H1 (cell line): ENCODE measurements at regions not wholly inside any gene's neighbourhood (a gene's known extent, or its start where the extent isn't known, plus 50 kb on each side); places are given as distances from the start of the nearest gene placed in this dataset.

ENCODE experiments used
- CTCF ChIA-PET: fragments of 300-600 bp; sonication (Branson Sonifier 250); formaldehyde crosslinking; loops from one replicate; lab custom pipeline; 2021; ENCODE audit not compliant: partially characterized antibody; lab: Charles Lee
- POLR2A ChIA-PET: fragments of 300-600 bp; sonication (Branson Sonifier 250); formaldehyde crosslinking; loops from one replicate; lab custom pipeline; 2021; ENCODE audit warnings: inconsistent platforms; ENCODE audit not compliant: partially characterized antibody; lab: Charles Lee
- DNase-seq, 2 experiments: peaks; one replicate each; pipeline versions ENCODE4 v3.0.0 to v3.0.0-alpha.2; 2010 to 2022; ENCODE audit warnings: low spot score in 2 of 2, low read depth in 1 of 2, mixed read lengths in 1 of 2
- FAIRE-seq: peaks from 2 replicates; lab custom pipeline; 2011; peaks lifted over from hg19 to GRCh38; lab: Jason Lieb, UNC
- H2AFZ ChIP-seq: 2 replicates; pipeline ENCODE4 v1.8.1; 2012; ENCODE audit warnings: low read length, inconsistent platforms
- H2AK5ac ChIP-seq: 2 replicates; pipeline ENCODE4 v1.6.1; 2013; ENCODE audit warnings: low read depth, low read length
- H2BK120ac ChIP-seq: replicated peaks from 2 replicates; pipeline ENCODE3; 2013; ENCODE audit warnings: low read depth, low read length, inconsistent platforms
- H2BK12ac ChIP-seq: 2 replicates; pipeline ENCODE4 v1.6.1; 2013; ENCODE audit warnings: low read depth, low read length
- H2BK15ac ChIP-seq: 2 replicates; pipeline ENCODE4 v1.6.1; 2013; ENCODE audit warnings: low read length
- H2BK20ac ChIP-seq: 2 replicates; pipeline ENCODE4 v1.6.1; 2013; ENCODE audit warnings: low read length
- H2BK5ac ChIP-seq: 2 replicates; pipeline ENCODE4 v1.6.1; 2013; ENCODE audit warnings: low read depth, low read length
- H3K14ac ChIP-seq: 2 replicates; pipeline ENCODE4 v1.6.1; 2013; ENCODE audit warnings: inconsistent platforms; ENCODE audit not compliant: insufficient read length
- H3K18ac ChIP-seq: 2 replicates; pipeline ENCODE4 v1.6.1; 2013; ENCODE audit warnings: low read length; ENCODE audit errors: extremely low read depth
- H3K23ac ChIP-seq: 2 replicates; pipeline ENCODE4 v1.6.1; 2013; ENCODE audit warnings: inconsistent platforms; ENCODE audit not compliant: insufficient read length
- H3K23me2 ChIP-seq: 2 replicates; pipeline ENCODE4 v1.6.1; 2013; ENCODE audit warnings: low read depth, low read length
- H3K27ac ChIP-seq: 2 replicates; pipeline ENCODE4 v1.6.1; 2011; ENCODE audit warnings: low read depth, low read length, inconsistent platforms
- H3K27me3 ChIP-seq, 4 experiments: replicated peaks in 1 of 4; 1 replicate in 1 of 4; 2 replicates in 3 of 4; pipeline versions ENCODE4 v1.6.1 to v1.8.1; 2011 to 2013; ENCODE audit warnings: low read length in 3 of 4, mild to moderate bottlenecking in 3 of 4, inconsistent platforms in 2 of 4, mixed read lengths in 2 of 4, moderate library complexity in 1 of 4; ENCODE audit not compliant: control insufficient read depth in 3 of 4, insufficient read depth in 3 of 4; ENCODE audit errors: extremely low read depth in 1 of 4
- H3K36me3 ChIP-seq, 4 experiments: 2 replicates each; pipeline versions ENCODE4 v1.6.1 to v1.8.1; 2011 to 2013; ENCODE audit warnings: mild to moderate bottlenecking in 4 of 4, low read length in 3 of 4, moderate library complexity in 2 of 4, control low read depth in 1 of 4, inconsistent platforms in 1 of 4; ENCODE audit not compliant: insufficient read depth in 4 of 4, control insufficient read depth in 2 of 4
- H3K4ac ChIP-seq: replicated peaks from 2 replicates; pipeline ENCODE3; 2013; ENCODE audit warnings: low read length, low read depth, mixed read lengths, inconsistent platforms; ENCODE audit not compliant: insufficient read length
- H3K4me1 ChIP-seq, 4 experiments: replicated peaks in 1 of 4; 1 replicate in 1 of 4; 2 replicates in 3 of 4; pipeline versions ENCODE4 v1.6.1 to v1.8.1; 2011 to 2013; ENCODE audit warnings: low read length in 3 of 4, inconsistent platforms in 2 of 4, mixed read lengths in 1 of 4; ENCODE audit not compliant: insufficient read depth in 4 of 4, control insufficient read depth in 3 of 4
- H3K4me2 ChIP-seq, 2 experiments: 2 replicates each; pipeline versions ENCODE4 v1.6.1 to v1.8.1; 2011 to 2013; ENCODE audit warnings: low read depth in 2 of 2, low read length in 2 of 2, control low read depth in 1 of 2, inconsistent platforms in 1 of 2, mild to moderate bottlenecking in 1 of 2; ENCODE audit not compliant: insufficient read depth in 1 of 2
- H3K4me3 ChIP-seq, 4 experiments: fragments of 200-600, 300-600 bp in 1 of 4; sonication (generic), shearing (Covaris generic), sonication (Bioruptor Twin) in 1 of 4; 2 replicates each; pipeline versions ENCODE4 v1.5.1 to v1.8.1; 2011 to 2016; ENCODE audit warnings: low read length in 4 of 4, low read depth in 3 of 4, control low read depth in 2 of 4, inconsistent platforms in 2 of 4, mild to moderate bottlenecking in 2 of 4, mixed read lengths in 1 of 4, moderate library complexity in 1 of 4; ENCODE audit not compliant: insufficient read depth in 2 of 4; ENCODE audit errors: extremely low read depth in 1 of 4
- H3K56ac ChIP-seq: replicated peaks from 2 replicates; pipeline ENCODE3; 2013; ENCODE audit warnings: low read depth, mild to moderate bottlenecking, mixed read lengths, low read length, inconsistent platforms; ENCODE audit not compliant: insufficient read length
- H3K79me1 ChIP-seq: 2 replicates; pipeline ENCODE4 v1.6.1; 2013; ENCODE audit warnings: low read depth, low read length, control low read depth
- H3K79me2 ChIP-seq, 2 experiments: 2 replicates each; pipeline versions ENCODE4 v1.6.1 to v1.8.1; 2012 to 2013; ENCODE audit warnings: low read length in 2 of 2, mild to moderate bottlenecking in 2 of 2, inconsistent platforms in 1 of 2; ENCODE audit not compliant: insufficient read depth in 2 of 2, control insufficient read depth in 1 of 2
- H3K9ac ChIP-seq, 4 experiments: replicated peaks in 1 of 4; 1 replicate in 1 of 4; 2 replicates in 3 of 4; pipeline versions ENCODE4 v1.6.1 to v1.8.1; 2011 to 2013; ENCODE audit warnings: low read depth in 3 of 4, low read length in 3 of 4, control low read depth in 2 of 4, mild to moderate bottlenecking in 2 of 4, moderate library complexity in 2 of 4, inconsistent platforms in 1 of 4; ENCODE audit errors: extremely low read depth in 1 of 4
- H3K9me3 ChIP-seq, 2 experiments: 2 replicates each; pipeline versions ENCODE4 v1.6.1 to v1.8.1; 2012 to 2013; ENCODE audit warnings: mild to moderate bottlenecking in 2 of 2, moderate library complexity in 2 of 2, control low read depth in 1 of 2, inconsistent platforms in 1 of 2, low read depth in 1 of 2, low read length in 1 of 2, mixed read lengths in 1 of 2; ENCODE audit not compliant: insufficient read depth in 2 of 2
- H4K20me1 ChIP-seq, 2 experiments: replicated peaks in 1 of 2; 2 replicates each; pipeline versions ENCODE3 to v1.8.1; 2011 to 2013; ENCODE audit warnings: inconsistent platforms in 2 of 2, low read length in 2 of 2, mild to moderate bottlenecking in 1 of 2; ENCODE audit not compliant: insufficient read depth in 2 of 2, control insufficient read depth in 1 of 2
- H4K5ac ChIP-seq: 2 replicates; pipeline ENCODE4 v1.6.1; 2013; ENCODE audit warnings: low read length, low read depth, mixed read lengths, inconsistent platforms; ENCODE audit not compliant: insufficient read length
- H4K8ac ChIP-seq: 2 replicates; pipeline ENCODE4 v1.8.0; 2013; ENCODE audit warnings: mild to moderate bottlenecking, moderate library complexity, low read length, inconsistent platforms; ENCODE audit not compliant: insufficient read depth; ENCODE audit errors: extremely low read depth
- H4K91ac ChIP-seq: replicated peaks from 2 replicates; pipeline ENCODE3; 2013; ENCODE audit warnings: low read length, mixed read lengths, inconsistent platforms; ENCODE audit not compliant: insufficient read length
- CTBP2 ChIP-seq: IDR thresholded peaks from 2 replicates; pipeline ENCODE4 v1.7.0; 2011; ENCODE audit warnings: borderline replicate concordance, mild to moderate bottlenecking, moderate library complexity, mixed read lengths, low read length; ENCODE audit not compliant: insufficient read depth, insufficient read length
- GABPA ChIP-seq: IDR thresholded peaks from 2 replicates; pipeline ENCODE4 v1.6.1; 2011; ENCODE audit warnings: mild to moderate bottlenecking, low read length, moderate library complexity, borderline replicate concordance; ENCODE audit not compliant: insufficient read depth
- NRF1 ChIP-seq: IDR thresholded peaks from 2 replicates; pipeline ENCODE4 v1.6.1; 2011; ENCODE audit warnings: mild to moderate bottlenecking, low read depth, low read length, improper control_type of control experiment
- PHF8 ChIP-seq: fragments of 200-600 bp; sonication (generic); conservative IDR thresholded peaks from 2 replicates; pipeline ENCODE4 v1.7.1; 2012; ENCODE audit warnings: low read depth, mild to moderate bottlenecking, inconsistent platforms, low read length, moderate library complexity
- POU5F1 ChIP-seq: IDR thresholded peaks from 2 replicates; pipeline ENCODE4 v1.6.1; 2011; ENCODE audit warnings: low read depth, mild to moderate bottlenecking, low read length, moderate library complexity
- RAD21 ChIP-seq, 2 experiments: IDR thresholded peaks in 1 of 2; conservative IDR thresholded peaks in 1 of 2; 2 replicates each; pipeline ENCODE4 v1.6.1; 2011; ENCODE audit warnings: low read depth in 2 of 2, low read length in 2 of 2, improper control_type of control experiment in 1 of 2, inconsistent platforms in 1 of 2, mild to moderate bottlenecking in 1 of 2, moderate library complexity in 1 of 2
- SIX5 ChIP-seq: IDR thresholded peaks from 2 replicates; pipeline ENCODE4 v1.6.1; 2011; ENCODE audit warnings: mild to moderate bottlenecking, low read depth, low read length
- SP4 ChIP-seq: IDR thresholded peaks from 2 replicates; pipeline ENCODE4 v1.6.1; 2012; ENCODE audit warnings: low read length, inconsistent platforms
- SUZ12 ChIP-seq: fragments of 200-600 bp; sonication (generic); IDR thresholded peaks from 2 replicates; pipeline ENCODE4 v1.6.1; 2012; ENCODE audit warnings: mild to moderate bottlenecking, inconsistent platforms, low read length, moderate library complexity, mixed read lengths
- TBP ChIP-seq: IDR thresholded peaks from 2 replicates; pipeline ENCODE4 v1.6.1; 2011; ENCODE audit warnings: low read depth, low read length, improper control_type of control experiment
- USF2 ChIP-seq: IDR thresholded peaks from 2 replicates; pipeline ENCODE4 v1.6.1; 2011; ENCODE audit warnings: low read length, improper control_type of control experiment
- WGBS, 2 experiments: shearing (Covaris generic) in 1 of 2; methylation state at CpG; one replicate each; pipeline versions ENCODE4 v1.1.6 to v1.1.7; 2013 to 2015; ENCODE audit warnings: low lambda C conversion rate in 2 of 2, mixed read lengths in 2 of 2, inconsistent platforms in 1 of 2, low coverage in 1 of 2, missing lambda C conversion rate in 1 of 2; ENCODE audit not compliant: insufficient replicate concordance in 2 of 2, insufficient coverage in 1 of 2, insufficient read length in 1 of 2; ENCODE audit errors: extremely low coverage in 1 of 2, missing lambda C conversion rate in 1 of 2; 5-methylcytosine and 5-hydroxymethylcytosine counted together

DNA sequence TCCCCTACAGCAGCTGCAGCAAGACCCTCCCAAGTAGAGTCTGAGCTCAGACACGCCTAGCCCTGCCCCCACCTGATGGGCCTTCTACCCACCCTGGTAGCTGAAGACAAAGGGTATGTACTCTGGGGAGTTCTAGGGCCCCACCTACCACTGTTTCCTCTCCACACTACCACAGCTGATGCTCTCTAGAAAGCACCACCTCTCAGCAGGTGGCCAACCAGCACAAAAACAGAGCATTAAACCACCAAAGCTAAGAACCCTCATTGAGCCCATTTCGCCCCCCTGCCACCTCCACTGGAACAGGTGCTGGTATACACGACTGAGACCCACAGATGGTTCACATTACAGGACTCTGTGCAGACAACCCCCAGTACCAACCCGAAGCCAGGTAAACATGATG, 258.9 kb downstream of the SETD4 start:
- H3K14ac ChIP-seq, result no peak overlapping the region
- H3K4ac ChIP-seq, result no peak overlapping the region
- FAIRE-seq (no peak), DNase-seq (no peak)
- H3K9ac ChIP-seq, result no peak overlapping the region
- no peak overlapping the region for H2AFZ ChIP-seq
- POLR2A ChIA-PET, result no interaction called here
- no peaks in the 10 kb centered on the region for H3K27me3 ChIP-seq
- H2BK5ac ChIP-seq, result no peak overlapping the region
- no peak overlapping the region for H3K18ac ChIP-seq
- no peaks in the 10 kb centered on the region for H3K36me3 ChIP-seq
- CTCF ChIA-PET, result interaction anchor here (0.6 kb wide), 1 partner anchor 982 kb away, joined by 3 read pairs; no protein-coding TSS in a partner anchor
- H3K27ac ChIP-seq, result no peak overlapping the region
- peaks cover 0 to 7% of the 10 kb centered on the region in 2 experiments; a peak in 2 of 4 replicates for H3K9me3 ChIP-seq
- no peak overlapping the region for H2AK5ac ChIP-seq
- H2BK12ac ChIP-seq, result no peak overlapping the region
- H3K79me2 ChIP-seq, result no peaks in the 10 kb centered on the region
- H3K4me2 ChIP-seq, result no peak overlapping the region
- H3K23ac ChIP-seq, result no peak overlapping the region
- no peak overlapping the region; the same call in 1 of the 2 replicates for H4K8ac ChIP-seq
- H3K56ac ChIP-seq, result no peak overlapping the region
- H2BK120ac ChIP-seq, result no peak overlapping the region
- no peaks in the 10 kb centered on the region for H4K20me1 ChIP-seq
- H2BK15ac ChIP-seq, result no peak overlapping the region
- H3K79me1 ChIP-seq, result no peaks in the 10 kb centered on the region
- H3K23me2 ChIP-seq, result no peaks in the 10 kb centered on the region
- H2BK20ac ChIP-seq, result no peak overlapping the region
- no peak overlapping the region for H4K5ac ChIP-seq
- 0 out of 7 replicates have a peak, but pooled peaks cover 0 to 2% (median 0%) of the 10 kb centered on the region in 4 experiments for H3K4me1 ChIP-seq
- H3K4me3 ChIP-seq, result no peak overlapping the region
- H4K91ac ChIP-seq, result no peak overlapping the region
- 80% methylated on average over 4 of the region's 4 CpGs; no CpG with 5 or more reads in 1 of the 2 experiments for WGBS, 2 experiments
- no peak for TF ChIP-seq SUZ12
- no peak for TF ChIP-seq SP4
- no peak for TF ChIP-seq USF2
- no peak for TF ChIP-seq CTBP2
- TF ChIP-seq RAD21 (IDR thresholded peaks at IDR 0.05 in 1 of 2, conservative IDR thresholded peaks at IDR 0.05 in 1 of 2; ENCODE audit: low read depth in 2 of 2, low read length in 2 of 2), result no peak
- TF ChIP-seq NRF1, result no peak
- no peak for TF ChIP-seq TBP
- TF ChIP-seq GABPA, result no peak
- TF ChIP-seq PHF8, result no peak
- TF ChIP-seq SIX5, result no peak
- no peak for TF ChIP-seq POU5F1
